ENCODE measurements at regions not wholly inside any gene's neighbourhood (a gene's known extent, or its start where the extent isn't known, plus 50 kb on each side); places are given as distances from the start of the nearest gene placed in this dataset.

GRCh38 chr3:102741105-102741504, 306.3 kb downstream of the ZPLD1 start:
- Histone ChIP-seq H3K4me1 (replicated peaks in 1 of 4; ENCODE audit: control insufficient read depth in 3 of 4, insufficient read depth in 4 of 4, low read length in 3 of 4) (no peaks in the 10 kb centered on the region), H3K14ac (ENCODE audit: insufficient read length) (no peak overlapping the region), H2BK12ac (ENCODE audit: low read depth, low read length) (no peak overlapping the region), H3K23me2 (ENCODE audit: low read depth, low read length) (no peaks in the 10 kb centered on the region), H2BK20ac (ENCODE audit: low read length) (no peak overlapping the region), H3K27me3 (replicated peaks in 1 of 4; ENCODE audit: control insufficient read depth in 3 of 4, extremely low read depth in 1 of 4, insufficient read depth in 3 of 4, low read length in 3 of 4) (no peaks in the 10 kb centered on the region), H3K79me1 (ENCODE audit: low read depth, low read length) (no peaks in the 10 kb centered on the region), H3K4me3 (ENCODE audit: extremely low read depth in 1 of 4, insufficient read depth in 2 of 4, low read depth in 3 of 4, low read length in 4 of 4) (no peak overlapping the region), H3K23ac (ENCODE audit: insufficient read length) (no peak overlapping the region), H3K18ac (ENCODE audit: extremely low read depth, low read length) (no peak overlapping the region), H3K4ac (replicated peaks; ENCODE audit: insufficient read length, low read depth, low read length) (no peak overlapping the region), H3K27ac (ENCODE audit: low read depth, low read length) (no peak overlapping the region), H3K36me3 (ENCODE audit: control insufficient read depth in 2 of 4, insufficient read depth in 4 of 4, low read length in 3 of 4) (no peaks in the 10 kb centered on the region), H2AK5ac (ENCODE audit: low read depth, low read length) (no peak overlapping the region), H2BK15ac (ENCODE audit: low read length) (no peak overlapping the region), H2BK5ac (ENCODE audit: low read depth, low read length) (no peak overlapping the region), H3K9ac (replicated peaks in 1 of 4; ENCODE audit: extremely low read depth in 1 of 4, low read depth in 3 of 4, low read length in 3 of 4) (peak overlapping the region in 1 of 4 experiments; percentile 8; a peak in 1 of 7 replicates), H3K9me3 (ENCODE audit: insufficient read depth in 2 of 2, low read depth in 1 of 2, low read length in 1 of 2) (no peaks in the 10 kb centered on the region), H2AFZ (ENCODE audit: low read length) (no peak overlapping the region), H4K8ac (ENCODE audit: extremely low read depth, insufficient read depth, low read length) (no peak overlapping the region), H3K4me2 (ENCODE audit: insufficient read depth in 1 of 2, low read depth in 2 of 2, low read length in 2 of 2) (no peak overlapping the region), H2BK120ac (replicated peaks; ENCODE audit: low read depth, low read length) (no peak overlapping the region), H3K79me2 (ENCODE audit: control insufficient read depth in 1 of 2, insufficient read depth in 2 of 2, low read length in 2 of 2) (no peaks in the 10 kb centered on the region), H4K91ac (replicated peaks; ENCODE audit: insufficient read length, low read length) (no peak overlapping the region), H4K20me1 (replicated peaks in 1 of 2; ENCODE audit: control insufficient read depth in 1 of 2, insufficient read depth in 2 of 2, low read length in 2 of 2) (no peaks in the 10 kb centered on the region), H3K56ac (replicated peaks; ENCODE audit: insufficient read length, low read depth, low read length) (no peak overlapping the region), H4K5ac (ENCODE audit: insufficient read length, low read depth, low read length) (no peak overlapping the region)
- DNase-seq (ENCODE audit: low read depth in 1 of 2, low spot score in 2 of 2) (no peak), FAIRE-seq (no peak)
- 87% methylated on average over 6 of the region's 6 CpGs; no CpG with 5 or more reads in 1 of the 2 experiments for WGBS, 2 experiments (ENCODE audit: extremely low coverage in 1 of 2, insufficient coverage in 1 of 2, insufficient read length in 1 of 2, insufficient replicate concordance in 2 of 2, low coverage in 1 of 2, low lambda C conversion rate in 2 of 2, missing lambda C conversion rate in 1 of 2)
- TF ChIP-seq RBBP5 (IDR thresholded peaks at IDR 0.05; ENCODE audit: borderline replicate concordance, low read depth, low read length) (no peak), NANOG (IDR thresholded peaks at IDR 0.05; ENCODE audit: insufficient read depth, low read depth, low read length, poor library complexity, severe bottlenecking) (no peak), SAP30 (IDR thresholded peaks at IDR 0.05; ENCODE audit: insufficient read depth, insufficient replicate concordance, low read length) (no peak), TEAD4 (IDR thresholded peaks at IDR 0.05; ENCODE audit: low read depth, low read length) (no peak), CTCF (IDR thresholded peaks at IDR 0.05; ENCODE audit: control extremely low read depth in 1 of 3, insufficient read depth in 1 of 3, low read depth in 1 of 3, low read length in 3 of 3) (peak; percentile 14 to 56 (median 53)), POLR2A (IDR thresholded peaks at IDR 0.05; ENCODE audit: control extremely low read depth in 1 of 2, low read depth in 2 of 2, low read length in 2 of 2) (no peak), ATF3 (IDR thresholded peaks at IDR 0.05; ENCODE audit: insufficient read depth, low read depth, low read length) (no peak), RAD21 (IDR thresholded peaks at IDR 0.05 in 1 of 2, conservative IDR thresholded peaks at IDR 0.05 in 1 of 2; ENCODE audit: low read depth in 2 of 2, low read length in 2 of 2) (peak; percentile 59 to 75)
- POLR2A ChIA-PET (ENCODE audit: partially characterized antibody): no interaction called here
- CTCF ChIA-PET (ENCODE audit: partially characterized antibody): interaction anchor here (0.6 to 5.1 kb wide), 20 partner anchors 9 to 930 kb away, joined by 3 to 78 read pairs (median 4); no protein-coding TSS in a partner anchor
